Omental fat pad (tissue), 3 donors: ENCODE measurements at regions not wholly inside any gene's neighbourhood (a gene's known extent, or its start where the extent isn't known, plus 50 kb on each side); places are given as distances from the start of the nearest gene placed in this dataset.

Experiments used
- ATAC-seq: fragments of 150-250 bp; one replicate; pipeline ENCODE4 v1.9.1; 2016; ENCODE audit warnings: mild to moderate bottlenecking, moderate library complexity; ENCODE audit not compliant: low FRiP score
- DNase-seq: peaks from one replicate; pipeline ENCODE4 v3.0.0-alpha.2; 2019; ENCODE audit warnings: low spot score
- CTCF ChIP-seq, 3 donors: fragments of 450-650 bp; IDR thresholded peaks; one replicate each; pipeline ENCODE4 v1.5.1; 2016 to 2017; ENCODE audit warnings: antibody characterized with exemption in 3 of 3, mild to moderate bottlenecking in 3 of 3, moderate library complexity in 2 of 3

GRCh38 chr4:3656416-3657356 lies 109.5 kb upstream of the ADRA2C start:
- no peak for TF ChIP-seq CTCF (IDR thresholded peaks at IDR 0.05)
- DNase-seq = no peak
- ATAC-seq = no peak

- DNase-seq (no peak), ATAC-seq (no peak)
- no peak for TF ChIP-seq CTCF (IDR thresholded peaks at IDR 0.05)
Observed at GRCh38 chr4:3655963-3656362, 110.2 kb upstream of the ADRA2C start.

GRCh38 chr4:3655485-3655884 lies 110.7 kb upstream of the ADRA2C start:
- no peak for ATAC-seq
- DNase-seq = no peak
- no peak for TF ChIP-seq CTCF (IDR thresholded peaks at IDR 0.05)

GRCh38 chr4:3654036-3654807 lies 112.0 kb upstream of the ADRA2C start:
- ATAC-seq (no peak), DNase-seq (no peak)
- no peak for TF ChIP-seq CTCF (IDR thresholded peaks at IDR 0.05)

GRCh38 chr4:3652586-3652985 lies 113.6 kb upstream of the ADRA2C start:
- no peak for ATAC-seq
- no peak for TF ChIP-seq CTCF (IDR thresholded peaks at IDR 0.05)
- DNase-seq = no peak

- no peak for TF ChIP-seq CTCF (IDR thresholded peaks at IDR 0.05)
- DNase-seq (no peak), ATAC-seq (no peak)
Observed at GRCh38 chr4:3651267-3651845, 114.8 kb upstream of the ADRA2C start.
